ENCODE measurements at regions not wholly inside any gene's neighbourhood (a gene's known extent, or its start where the extent isn't known, plus 50 kb on each side); places are given as distances from the start of the nearest gene placed in this dataset.

GRCh38 chr15:69697916-69698315 lies 245.3 kb downstream of the RPLP1 start:
- Histone ChIP-seq H3K4me2 (ENCODE audit: low read length, poor library complexity, severe bottlenecking) (no peak overlapping the region), H3K4ac (ENCODE audit: low read depth in 1 of 2, low read length in 2 of 2) (no peak overlapping the region), H4K8ac (ENCODE audit: low read length) (no peak overlapping the region), H4K91ac (ENCODE audit: low read length) (no peak overlapping the region), H3K36me3 (ENCODE audit: control insufficient read depth in 1 of 2, insufficient read depth in 2 of 2, low read depth in 1 of 2, low read length in 2 of 2) (no peaks in the 10 kb centered on the region), H3K14ac (ENCODE audit: low read length in 2 of 2) (no peak overlapping the region), H3K23ac (ENCODE audit: low read length in 2 of 2) (no peak overlapping the region), H2BK120ac (ENCODE audit: low read depth, low read length) (no peak overlapping the region), H3K79me1 (replicated peaks; ENCODE audit: low read length, poor library complexity, severe bottlenecking) (no peaks in the 10 kb centered on the region), H2BK15ac (ENCODE audit: low read depth, poor library complexity, severe bottlenecking) (no peak overlapping the region), H3K18ac (ENCODE audit: low read depth in 1 of 2, low read length in 2 of 2) (no peak overlapping the region), H3K27me3 (ENCODE audit: control insufficient read depth in 1 of 2, insufficient read depth in 1 of 2, low read length in 2 of 2) (peaks cover 69% of the 10 kb centered on the region in 2 experiments), H3K27ac (ENCODE audit: low read length, poor library complexity, severe bottlenecking) (no peak overlapping the region), H3K9ac (ENCODE audit: low read length) (no peak overlapping the region), H2BK12ac (ENCODE audit: low read length in 2 of 2) (no peak overlapping the region), H3K4me3 (ENCODE audit: insufficient read depth in 1 of 2, low read depth in 1 of 2, low read length in 2 of 2) (no peak overlapping the region), H2AFZ (ENCODE audit: low read depth, low read length) (no peak overlapping the region), H2BK5ac (ENCODE audit: low read depth, low read length, poor library complexity, severe bottlenecking) (no peak overlapping the region), H2AK5ac (ENCODE audit: low read length, severe bottlenecking) (no peak overlapping the region), H3K4me1 (ENCODE audit: control insufficient read depth, insufficient read depth, low read depth, low read length) (no peaks in the 10 kb centered on the region), H3K9me3 (ENCODE audit: control insufficient read depth, low read length) (no peaks in the 10 kb centered on the region)
- WGBS: 70% methylated on average over 2 of the region's 3 CpGs
- no peak for DNase-seq

DNA sequence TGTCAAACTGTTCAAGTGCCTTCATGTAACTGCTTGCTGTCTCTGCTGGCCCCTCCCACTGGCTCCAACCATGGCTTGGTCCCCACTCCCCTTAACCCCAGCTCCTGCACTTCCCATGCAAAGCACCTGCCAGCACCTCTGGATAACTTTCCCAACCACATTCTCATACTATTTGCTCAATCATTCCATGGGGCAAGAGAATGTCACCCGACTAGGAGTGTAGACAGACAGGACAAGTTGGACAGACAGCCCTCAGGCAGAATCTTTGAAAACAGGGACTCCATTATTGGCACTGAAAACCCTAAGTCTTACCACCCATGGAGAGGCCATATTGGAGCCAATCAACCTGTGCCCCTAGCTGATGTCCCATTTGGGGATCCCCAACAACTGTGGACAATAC lies 246.5 kb downstream of the RPLP1 start:
- Histone ChIP-seq H3K27ac (ENCODE audit: low read length, poor library complexity, severe bottlenecking) (no peak overlapping the region), H4K8ac (ENCODE audit: low read length) (no peak overlapping the region), H3K18ac (ENCODE audit: low read depth in 1 of 2, low read length in 2 of 2) (no peak overlapping the region), H2BK15ac (ENCODE audit: low read depth, poor library complexity, severe bottlenecking) (no peak overlapping the region), H3K36me3 (ENCODE audit: control insufficient read depth in 1 of 2, insufficient read depth in 2 of 2, low read depth in 1 of 2, low read length in 2 of 2) (no peaks in the 10 kb centered on the region), H3K23ac (ENCODE audit: low read length in 2 of 2) (no peak overlapping the region), H4K91ac (ENCODE audit: low read length) (no peak overlapping the region), H3K4ac (ENCODE audit: low read depth in 1 of 2, low read length in 2 of 2) (no peak overlapping the region), H2BK120ac (ENCODE audit: low read depth, low read length) (no peak overlapping the region), H2BK5ac (ENCODE audit: low read depth, low read length, poor library complexity, severe bottlenecking) (no peak overlapping the region), H2BK12ac (ENCODE audit: low read length in 2 of 2) (no peak overlapping the region), H3K4me2 (ENCODE audit: low read length, poor library complexity, severe bottlenecking) (no peak overlapping the region), H2AFZ (ENCODE audit: low read depth, low read length) (no peak overlapping the region), H3K4me3 (ENCODE audit: insufficient read depth in 1 of 2, low read depth in 1 of 2, low read length in 2 of 2) (no peak overlapping the region), H3K4me1 (ENCODE audit: control insufficient read depth, insufficient read depth, low read depth, low read length) (no peaks in the 10 kb centered on the region), H3K9ac (ENCODE audit: low read length) (no peak overlapping the region), H3K14ac (ENCODE audit: low read length in 2 of 2) (no peak overlapping the region), H3K9me3 (ENCODE audit: control insufficient read depth, low read length) (no peaks in the 10 kb centered on the region), H2AK5ac (ENCODE audit: low read length, severe bottlenecking) (no peak overlapping the region), H3K27me3 (ENCODE audit: control insufficient read depth in 1 of 2, insufficient read depth in 1 of 2, low read length in 2 of 2) (peaks cover 59 to 61% of the 10 kb centered on the region in 2 experiments), H3K79me1 (replicated peaks; ENCODE audit: low read length, poor library complexity, severe bottlenecking) (no peaks in the 10 kb centered on the region)
- 75% methylated on average over 1 of the region's 1 CpG for WGBS
- DNase-seq: no peak

DNA sequence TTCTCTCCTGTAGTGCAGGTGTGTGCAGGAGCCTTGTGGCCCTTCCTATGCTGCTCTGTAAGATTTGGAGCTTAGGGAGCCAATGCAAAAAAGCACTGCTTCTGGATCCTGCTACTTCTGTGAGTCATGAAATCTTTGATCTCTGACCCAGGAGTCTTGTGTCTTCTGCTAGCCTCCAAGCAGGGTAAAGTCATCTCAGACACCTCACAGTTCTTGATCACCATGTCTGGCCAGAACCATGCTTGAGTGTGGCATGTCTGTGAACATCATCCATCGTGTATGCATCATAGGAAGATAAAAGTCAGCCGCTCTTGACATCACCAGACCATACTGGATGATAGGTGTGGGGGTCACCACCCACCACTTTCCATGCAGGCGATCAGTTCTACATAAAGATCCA lies 247.8 kb downstream of the RPLP1 start:
- Histone ChIP-seq H3K4me2 (ENCODE audit: low read length, poor library complexity, severe bottlenecking) (no peak overlapping the region), H3K27ac (ENCODE audit: low read length, poor library complexity, severe bottlenecking) (no peak overlapping the region), H2BK120ac (ENCODE audit: low read depth, low read length) (no peak overlapping the region), H4K91ac (ENCODE audit: low read length) (no peak overlapping the region), H3K14ac (ENCODE audit: low read length in 2 of 2) (peak overlapping the region in 1 of 2 experiments; percentile 4), H3K27me3 (ENCODE audit: control insufficient read depth in 1 of 2, insufficient read depth in 1 of 2, low read length in 2 of 2) (peaks cover 47 to 49% of the 10 kb centered on the region in 2 experiments), H2AK5ac (ENCODE audit: low read length, severe bottlenecking) (no peak overlapping the region), H3K4ac (ENCODE audit: low read depth in 1 of 2, low read length in 2 of 2) (no peak overlapping the region), H3K4me1 (ENCODE audit: control insufficient read depth, insufficient read depth, low read depth, low read length) (no peaks in the 10 kb centered on the region), H3K9ac (ENCODE audit: low read length) (no peak overlapping the region), H2BK12ac (ENCODE audit: low read length in 2 of 2) (no peak overlapping the region), H2BK5ac (ENCODE audit: low read depth, low read length, poor library complexity, severe bottlenecking) (no peak overlapping the region), H3K4me3 (ENCODE audit: insufficient read depth in 1 of 2, low read depth in 1 of 2, low read length in 2 of 2) (no peak overlapping the region), H3K79me1 (replicated peaks; ENCODE audit: low read length, poor library complexity, severe bottlenecking) (no peaks in the 10 kb centered on the region), H2BK15ac (ENCODE audit: low read depth, poor library complexity, severe bottlenecking) (no peak overlapping the region), H3K18ac (ENCODE audit: low read depth in 1 of 2, low read length in 2 of 2) (no peak overlapping the region), H3K9me3 (ENCODE audit: control insufficient read depth, low read length) (peaks cover 3% of the 10 kb centered on the region), H3K36me3 (ENCODE audit: control insufficient read depth in 1 of 2, insufficient read depth in 2 of 2, low read depth in 1 of 2, low read length in 2 of 2) (no peaks in the 10 kb centered on the region), H2AFZ (ENCODE audit: low read depth, low read length) (no peak overlapping the region), H4K8ac (ENCODE audit: low read length) (no peak overlapping the region), H3K23ac (ENCODE audit: low read length in 2 of 2) (no peak overlapping the region)
- DNase-seq: no peak
- WGBS: 70% methylated on average over 3 of the region's 3 CpGs

GRCh38 chr15:69701198-69701597 lies 248.6 kb downstream of the RPLP1 start:
- Histone ChIP-seq H2BK5ac (ENCODE audit: low read depth, low read length, poor library complexity, severe bottlenecking) (no peak overlapping the region), H3K9ac (ENCODE audit: low read length) (no peak overlapping the region), H3K4me2 (ENCODE audit: low read length, poor library complexity, severe bottlenecking) (no peak overlapping the region), H2AK5ac (ENCODE audit: low read length, severe bottlenecking) (no peak overlapping the region), H3K23ac (ENCODE audit: low read length in 2 of 2) (no peak overlapping the region), H2BK120ac (ENCODE audit: low read depth, low read length) (no peak overlapping the region), H3K9me3 (ENCODE audit: control insufficient read depth, low read length) (peaks cover 8% of the 10 kb centered on the region), H3K79me1 (replicated peaks; ENCODE audit: low read length, poor library complexity, severe bottlenecking) (no peaks in the 10 kb centered on the region), H4K91ac (ENCODE audit: low read length) (no peak overlapping the region), H3K27ac (ENCODE audit: low read length, poor library complexity, severe bottlenecking) (no peak overlapping the region), H3K4ac (ENCODE audit: low read depth in 1 of 2, low read length in 2 of 2) (no peak overlapping the region), H2BK15ac (ENCODE audit: low read depth, poor library complexity, severe bottlenecking) (no peak overlapping the region), H2BK12ac (ENCODE audit: low read length in 2 of 2) (no peak overlapping the region), H3K27me3 (ENCODE audit: control insufficient read depth in 1 of 2, insufficient read depth in 1 of 2, low read length in 2 of 2) (peaks cover 41 to 42% of the 10 kb centered on the region in 2 experiments), H3K18ac (ENCODE audit: low read depth in 1 of 2, low read length in 2 of 2) (no peak overlapping the region), H3K36me3 (ENCODE audit: control insufficient read depth in 1 of 2, insufficient read depth in 2 of 2, low read depth in 1 of 2, low read length in 2 of 2) (no peaks in the 10 kb centered on the region), H2AFZ (ENCODE audit: low read depth, low read length) (no peak overlapping the region), H3K4me3 (ENCODE audit: insufficient read depth in 1 of 2, low read depth in 1 of 2, low read length in 2 of 2) (no peak overlapping the region), H4K8ac (ENCODE audit: low read length) (no peak overlapping the region), H3K14ac (ENCODE audit: low read length in 2 of 2) (no peak overlapping the region), H3K4me1 (ENCODE audit: control insufficient read depth, insufficient read depth, low read depth, low read length) (no peaks in the 10 kb centered on the region)
- no peak for DNase-seq
- WGBS: 81% methylated on average over 3 of the region's 3 CpGs
